ENCODE measurements at regions not wholly inside any gene's neighbourhood (a gene's known extent, or its start where the extent isn't known, plus 50 kb on each side); places are given as distances from the start of the nearest gene placed in this dataset.

- TF ChIP-seq POLR2AphosphoS5 (IDR thresholded peaks at IDR 0.05; ENCODE audit: low read depth, low read length), result no peak
- TF ChIP-seq, protein P1, sequence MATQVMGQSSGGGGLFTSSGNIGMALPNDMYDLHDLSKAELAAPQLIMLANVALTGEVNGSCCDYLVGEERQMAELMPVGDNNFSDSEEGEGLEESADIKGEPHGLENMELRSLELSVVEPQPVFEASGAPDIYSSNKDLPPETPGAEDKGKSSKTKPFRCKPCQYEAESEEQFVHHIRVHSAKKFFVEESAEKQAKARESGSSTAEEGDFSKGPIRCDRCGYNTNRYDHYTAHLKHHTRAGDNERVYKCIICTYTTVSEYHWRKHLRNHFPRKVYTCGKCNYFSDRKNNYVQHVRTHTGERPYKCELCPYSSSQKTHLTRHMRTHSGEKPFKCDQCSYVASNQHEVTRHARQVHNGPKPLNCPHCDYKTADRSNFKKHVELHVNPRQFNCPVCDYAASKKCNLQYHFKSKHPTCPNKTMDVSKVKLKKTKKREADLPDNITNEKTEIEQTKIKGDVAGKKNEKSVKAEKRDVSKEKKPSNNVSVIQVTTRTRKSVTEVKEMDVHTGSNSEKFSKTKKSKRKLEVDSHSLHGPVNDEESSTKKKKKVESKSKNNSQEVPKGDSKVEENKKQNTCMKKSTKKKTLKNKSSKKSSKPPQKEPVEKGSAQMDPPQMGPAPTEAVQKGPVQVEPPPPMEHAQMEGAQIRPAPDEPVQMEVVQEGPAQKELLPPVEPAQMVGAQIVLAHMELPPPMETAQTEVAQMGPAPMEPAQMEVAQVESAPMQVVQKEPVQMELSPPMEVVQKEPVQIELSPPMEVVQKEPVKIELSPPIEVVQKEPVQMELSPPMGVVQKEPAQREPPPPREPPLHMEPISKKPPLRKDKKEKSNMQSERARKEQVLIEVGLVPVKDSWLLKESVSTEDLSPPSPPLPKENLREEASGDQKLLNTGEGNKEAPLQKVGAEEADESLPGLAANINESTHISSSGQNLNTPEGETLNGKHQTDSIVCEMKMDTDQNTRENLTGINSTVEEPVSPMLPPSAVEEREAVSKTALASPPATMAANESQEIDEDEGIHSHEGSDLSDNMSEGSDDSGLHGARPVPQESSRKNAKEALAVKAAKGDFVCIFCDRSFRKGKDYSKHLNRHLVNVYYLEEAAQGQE (IDR thresholded peaks at IDR 0.05; ENCODE audit: insufficient read depth in 1 of 2, low read depth in 2 of 2, low read length in 2 of 2), result no peak
- no peak for TF ChIP-seq TAF1 (IDR thresholded peaks at IDR 0.05; ENCODE audit: borderline replicate concordance, insufficient read depth, low read length)
- TF ChIP-seq SIN3A (IDR thresholded peaks at IDR 0.05; ENCODE audit: borderline replicate concordance, insufficient read depth, low read length), result no peak
These were observed 51.5 kb upstream of the DAB1 start for GRCh38 chr1:57475366-57475765.
